Activated CD4-positive, CD25-positive, alpha-beta regulatory T cell treated with anti-CD3 and anti-CD28 coated beads, Interleukin-2, amount 50 U/mL, for 72 hours (primary cell): ENCODE measurements at regions not wholly inside any gene's neighbourhood (a gene's known extent, or its start where the extent isn't known, plus 50 kb on each side); places are given as distances from the start of the nearest gene placed in this dataset.
A peak's percentile ranks its signal among the peaks of the same experiment; 100 is the strongest.

Experiments
- DNase-seq: peaks from one replicate; pipeline ENCODE4 v3.0.0; 2021

- DNase-seq: no peak
These were observed 111.1 kb upstream of the DUSP22 start for GRCh38 chr6:181049-181654.

GRCh38 chr6:183668-184067, 108.6 kb upstream of the DUSP22 start:
- DNase-seq: no peak

GRCh38 chr6:184161-184700, 108.1 kb upstream of the DUSP22 start:
- no peak for DNase-seq

- no peak for DNase-seq
These were observed 105.8 kb upstream of the DUSP22 start for GRCh38 chr6:186340-186965.

GRCh38 chr6:187210-187861, 105.0 kb upstream of the DUSP22 start:
- DNase-seq: no peak

- peak; percentile 84 for DNase-seq
These were observed 103.2 kb upstream of the DUSP22 start for GRCh38 chr6:188821-189655.

- no peak for DNase-seq
These were observed 102.6 kb upstream of the DUSP22 start for GRCh38 chr6:189676-190075.

GRCh38 chr6:190596-191395, 101.5 kb upstream of the DUSP22 start:
- no peak for DNase-seq

- no peak for DNase-seq
These were observed 100.6 kb upstream of the DUSP22 start for GRCh38 chr6:191487-192312.

GRCh38 chr6:192313-192664, 100.0 kb upstream of the DUSP22 start:
- no peak for DNase-seq

- DNase-seq: no peak
These were observed 99.1 kb upstream of the DUSP22 start for GRCh38 chr6:193180-193579.

GRCh38 chr6:193773-194310, 98.4 kb upstream of the DUSP22 start:
- no peak for DNase-seq

GRCh38 chr6:195861-196360, 96.4 kb upstream of the DUSP22 start:
- no peak for DNase-seq

- DNase-seq: no peak
These were observed 95.7 kb upstream of the DUSP22 start for GRCh38 chr6:196543-196942.

GRCh38 chr6:203661-204060, 88.6 kb upstream of the DUSP22 start:
- no peak for DNase-seq

GRCh38 chr6:206264-206663, 86.0 kb upstream of the DUSP22 start:
- DNase-seq: no peak

GRCh38 chr6:208364-208763, 83.9 kb upstream of the DUSP22 start:
- DNase-seq: no peak

GRCh38 chr6:208938-209337, 83.3 kb upstream of the DUSP22 start:
- no peak for DNase-seq

- DNase-seq: peak; percentile 61
These were observed 82.7 kb upstream of the DUSP22 start for GRCh38 chr6:209432-210103.

- DNase-seq: no peak
These were observed 82.2 kb upstream of the DUSP22 start for GRCh38 chr6:210104-210456.
